ENCODE measurements at regions not wholly inside any gene's neighbourhood (a gene's known extent, or its start where the extent isn't known, plus 50 kb on each side); places are given as distances from the start of the nearest gene placed in this dataset.

DNA sequence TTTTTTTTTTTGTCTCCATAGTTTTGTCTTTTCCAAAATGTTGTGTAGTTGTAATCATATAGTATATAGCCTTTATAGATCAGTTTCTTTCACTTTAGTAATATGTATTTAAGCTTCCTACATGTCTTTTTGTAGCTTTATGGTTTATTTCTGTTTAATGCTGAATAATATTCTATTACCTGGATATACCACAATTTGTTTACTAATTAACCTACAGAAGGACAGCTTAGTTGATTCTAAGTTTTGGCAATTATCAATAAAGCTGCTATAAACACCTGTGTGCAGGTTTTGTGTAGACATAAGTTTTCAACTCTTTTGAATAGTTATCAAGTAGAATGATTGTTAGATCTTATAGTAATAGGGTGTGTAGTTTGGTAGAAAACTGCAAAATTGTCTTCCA is 130.3 kb upstream of the CARD18 start:
- no peak overlapping the region for H3K4me3 ChIP-seq
- H3K27ac ChIP-seq = no peak overlapping the region
- intact Hi-C loops (cut with DNase I) = no loop called here
- peaks cover 0 to 13% (median 0%) of the 10 kb centered on the region in 11 donors for H3K9me3 ChIP-seq
- no peaks in the 10 kb centered on the region for H3K27me3 ChIP-seq
- no peaks in the 10 kb centered on the region for H3K4me1 ChIP-seq
- TF ChIP-seq, protein P1, sequence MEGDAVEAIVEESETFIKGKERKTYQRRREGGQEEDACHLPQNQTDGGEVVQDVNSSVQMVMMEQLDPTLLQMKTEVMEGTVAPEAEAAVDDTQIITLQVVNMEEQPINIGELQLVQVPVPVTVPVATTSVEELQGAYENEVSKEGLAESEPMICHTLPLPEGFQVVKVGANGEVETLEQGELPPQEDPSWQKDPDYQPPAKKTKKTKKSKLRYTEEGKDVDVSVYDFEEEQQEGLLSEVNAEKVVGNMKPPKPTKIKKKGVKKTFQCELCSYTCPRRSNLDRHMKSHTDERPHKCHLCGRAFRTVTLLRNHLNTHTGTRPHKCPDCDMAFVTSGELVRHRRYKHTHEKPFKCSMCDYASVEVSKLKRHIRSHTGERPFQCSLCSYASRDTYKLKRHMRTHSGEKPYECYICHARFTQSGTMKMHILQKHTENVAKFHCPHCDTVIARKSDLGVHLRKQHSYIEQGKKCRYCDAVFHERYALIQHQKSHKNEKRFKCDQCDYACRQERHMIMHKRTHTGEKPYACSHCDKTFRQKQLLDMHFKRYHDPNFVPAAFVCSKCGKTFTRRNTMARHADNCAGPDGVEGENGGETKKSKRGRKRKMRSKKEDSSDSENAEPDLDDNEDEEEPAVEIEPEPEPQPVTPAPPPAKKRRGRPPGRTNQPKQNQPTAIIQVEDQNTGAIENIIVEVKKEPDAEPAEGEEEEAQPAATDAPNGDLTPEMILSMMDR (IDR thresholded peaks at IDR 0.05) = no peak
- ATAC-seq (no peak), DNase-seq (no peak)
- no peaks in the 10 kb centered on the region for H3K36me3 ChIP-seq

DNA sequence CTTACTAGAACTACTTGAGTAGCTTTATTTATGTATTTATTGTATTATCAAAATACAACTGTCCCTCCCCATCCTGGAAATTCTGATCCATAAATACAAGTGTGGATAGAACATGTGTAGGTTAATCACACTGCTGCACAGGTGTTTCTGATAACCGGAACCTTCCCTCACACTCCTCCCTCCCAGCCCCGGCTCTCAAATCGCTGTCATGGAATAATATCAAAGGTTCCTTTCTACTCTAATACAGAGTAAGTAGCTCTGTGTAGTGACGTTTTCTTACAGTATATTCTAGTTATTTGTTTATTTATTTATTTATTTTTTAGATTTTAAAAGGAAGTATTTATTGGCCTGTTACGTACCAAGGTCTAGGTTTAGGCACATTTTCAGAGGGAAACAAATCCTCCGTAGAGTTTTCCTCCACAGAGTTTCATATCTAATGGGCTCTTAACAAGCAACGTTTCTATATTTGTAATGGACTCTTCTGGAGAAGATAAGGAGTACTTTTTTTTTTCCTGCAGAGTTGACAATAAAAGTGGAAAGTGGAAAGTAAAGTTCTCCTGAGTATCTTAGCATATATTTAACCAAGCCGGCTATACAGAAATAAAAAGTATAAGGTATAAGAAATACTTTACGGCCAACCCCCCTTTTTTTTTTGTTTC is 129.0 kb upstream of the CARD18 start:
- H3K4me3 ChIP-seq = peak overlapping the region in 2 of 10 donors; percentile 21 to 29

DNA sequence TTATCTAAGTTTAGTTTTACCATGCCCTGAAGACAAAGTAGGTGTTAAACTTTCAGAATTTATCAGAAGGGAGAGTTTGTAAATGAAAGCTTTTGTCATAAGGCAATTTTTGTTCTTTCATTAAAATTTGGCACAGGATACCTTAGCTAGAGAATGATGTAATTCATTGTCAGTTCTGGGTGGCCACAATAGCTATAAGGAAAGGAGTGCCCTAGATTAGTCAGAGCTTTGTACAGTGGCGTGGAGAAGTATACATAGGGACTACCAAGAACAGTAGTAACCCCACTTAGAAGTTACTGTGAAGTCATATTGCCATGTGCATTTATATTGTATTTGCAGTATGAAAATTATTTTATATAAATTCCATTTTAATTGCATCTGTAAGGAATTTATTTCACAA is 126.3 kb upstream of the CARD18 start:
- peaks cover 0 to 5% (median 0%) of the 10 kb centered on the region in 11 donors for H3K9me3 ChIP-seq
- no peaks in the 10 kb centered on the region for H3K36me3 ChIP-seq
- H3K4me1 ChIP-seq = no peaks in the 10 kb centered on the region
- DNase-seq (no peak), ATAC-seq (no peak)
- intact Hi-C loops (cut with DNase I) = no loop called here
- H3K27me3 ChIP-seq = no peaks in the 10 kb centered on the region
- TF ChIP-seq, protein P1 (IDR thresholded peaks at IDR 0.05) = no peak
- H3K4me3 ChIP-seq = no peak overlapping the region
- H3K27ac ChIP-seq = no peak overlapping the region
- WGBS, 2 donors = 67 to 81% methylated on average over 1 of the region's 1 CpG

More for the DNA sequence above, 129.0 kb upstream of the CARD18 start:
- Histone ChIP-seq H3K27ac (no peak overlapping the region), H3K9me3 (peaks cover 0 to 13% (median 0%) of the 10 kb centered on the region in 11 donors), H3K4me1 (no peaks in the 10 kb centered on the region), H3K27me3 (no peaks in the 10 kb centered on the region), H3K36me3 (no peaks in the 10 kb centered on the region)
- no peak for DNase-seq
- no peak for ATAC-seq
- intact Hi-C loops (cut with DNase I) = no loop called here
- TF ChIP-seq, protein P1 (IDR thresholded peaks at IDR 0.05) = no peak
- WGBS, 2 donors = 29 to 51% methylated on average over 9 of the region's 9 CpGs

DNA sequence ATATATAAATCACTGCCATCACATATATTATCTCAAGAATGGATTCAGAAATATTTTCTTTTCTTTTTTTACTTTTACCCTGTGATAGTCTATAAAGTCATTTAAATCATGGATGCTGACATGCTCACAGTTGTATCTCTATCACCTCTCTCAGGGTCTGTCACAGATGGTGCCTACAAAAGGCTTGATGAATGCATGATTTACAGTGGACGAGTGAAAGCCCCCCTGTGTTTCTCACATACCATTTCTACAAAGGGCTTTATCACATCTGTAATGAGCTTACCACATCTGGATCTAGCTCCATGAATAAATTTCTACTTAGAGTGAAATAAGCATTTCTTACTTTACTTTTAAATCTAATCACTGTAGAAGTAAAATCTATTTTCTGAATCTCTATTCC is 121.4 kb upstream of the CARD18 start:
- ATAC-seq = no peak
- TF ChIP-seq, protein P1 (IDR thresholded peaks at IDR 0.05) = no peak
- intact Hi-C loops (cut with DNase I) = no loop called here

More for the DNA sequence above, 121.4 kb upstream of the CARD18 start:
- Histone ChIP-seq H3K27me3 (no peaks in the 10 kb centered on the region), H3K9me3 (no peaks in the 10 kb centered on the region), H3K4me1 (no peaks in the 10 kb centered on the region), H3K36me3 (no peaks in the 10 kb centered on the region), H3K27ac (no peak overlapping the region), H3K4me3 (no peak overlapping the region)
- WGBS, 2 donors = 76 to 88% methylated on average over 1 of the region's 1 CpG
- DNase-seq = no peak

Measured in heart right ventricle (tissue), 16 donors.